Transverse colon (tissue), 4 donors: ENCODE measurements at regions not wholly inside any gene's neighbourhood (a gene's known extent, or its start where the extent isn't known, plus 50 kb on each side); places are given as distances from the start of the nearest gene placed in this dataset.

ENCODE experiments used
- CTCF ChIP-seq, 5 experiments: fragments of 200-600 bp in 3 of 5; fragments of 450-650 bp in 2 of 5; sonication (generic) in 3 of 5; IDR thresholded peaks; 1 replicate in 2 of 5; 2 replicates in 3 of 5; pipeline ENCODE4 v1.5.1; 2016 to 2017; ENCODE audit warnings: antibody characterized with exemption in 5 of 5, inconsistent platforms in 3 of 5, mild to moderate bottlenecking in 2 of 5, moderate library complexity in 1 of 5
- POLR2AphosphoS5 ChIP-seq, 3 donors: sonication (generic); formaldehyde crosslinking; IDR thresholded peaks; one replicate each; pipeline ENCODE4 v1.6.1; 2016; ENCODE audit warnings: antibody characterized with exemption in 3 of 3

- TF ChIP-seq CTCF (IDR thresholded peaks at IDR 0.05): no peak
- no peak for TF ChIP-seq POLR2AphosphoS5 (IDR thresholded peaks at IDR 0.05)
Observed at GRCh38 chr14:97385727-97386126, 588.5 kb downstream of the VRK1 start.
